ENCODE measurements at regions not wholly inside any gene's neighbourhood (a gene's known extent, or its start where the extent isn't known, plus 50 kb on each side); places are given as distances from the start of the nearest gene placed in this dataset.
"Not testable (repeated sequence)": the region's sequence is repeated elsewhere in the genome, so short reads cannot be mapped to it uniquely, and the experiment has no call there.

GRCh38 chr1:235059221-235059620, 69.4 kb downstream of the TOMM20 start:
- no peak for DNase-seq

DNA sequence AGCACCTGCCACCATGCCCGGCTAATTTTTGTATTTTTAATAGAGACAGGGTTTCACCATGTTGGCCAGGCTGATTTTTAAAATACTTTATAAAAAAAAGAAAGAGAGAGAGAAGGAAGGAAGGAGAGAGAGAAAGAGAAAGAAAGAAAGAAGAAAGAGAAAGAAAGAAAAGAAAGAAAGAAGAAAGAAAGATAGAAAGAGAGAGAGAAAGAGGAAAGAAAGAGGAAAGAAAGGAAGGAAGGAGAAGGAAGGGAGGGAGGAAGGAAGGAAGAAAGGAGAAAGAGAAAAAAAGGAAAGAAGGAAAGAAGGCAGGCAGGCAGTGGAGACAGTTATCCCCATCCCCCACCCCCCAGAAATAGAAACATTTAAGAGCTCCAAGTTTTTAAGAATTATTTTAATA, 69.9 kb downstream of the TOMM20 start:
- DNase-seq: no peak

DNA sequence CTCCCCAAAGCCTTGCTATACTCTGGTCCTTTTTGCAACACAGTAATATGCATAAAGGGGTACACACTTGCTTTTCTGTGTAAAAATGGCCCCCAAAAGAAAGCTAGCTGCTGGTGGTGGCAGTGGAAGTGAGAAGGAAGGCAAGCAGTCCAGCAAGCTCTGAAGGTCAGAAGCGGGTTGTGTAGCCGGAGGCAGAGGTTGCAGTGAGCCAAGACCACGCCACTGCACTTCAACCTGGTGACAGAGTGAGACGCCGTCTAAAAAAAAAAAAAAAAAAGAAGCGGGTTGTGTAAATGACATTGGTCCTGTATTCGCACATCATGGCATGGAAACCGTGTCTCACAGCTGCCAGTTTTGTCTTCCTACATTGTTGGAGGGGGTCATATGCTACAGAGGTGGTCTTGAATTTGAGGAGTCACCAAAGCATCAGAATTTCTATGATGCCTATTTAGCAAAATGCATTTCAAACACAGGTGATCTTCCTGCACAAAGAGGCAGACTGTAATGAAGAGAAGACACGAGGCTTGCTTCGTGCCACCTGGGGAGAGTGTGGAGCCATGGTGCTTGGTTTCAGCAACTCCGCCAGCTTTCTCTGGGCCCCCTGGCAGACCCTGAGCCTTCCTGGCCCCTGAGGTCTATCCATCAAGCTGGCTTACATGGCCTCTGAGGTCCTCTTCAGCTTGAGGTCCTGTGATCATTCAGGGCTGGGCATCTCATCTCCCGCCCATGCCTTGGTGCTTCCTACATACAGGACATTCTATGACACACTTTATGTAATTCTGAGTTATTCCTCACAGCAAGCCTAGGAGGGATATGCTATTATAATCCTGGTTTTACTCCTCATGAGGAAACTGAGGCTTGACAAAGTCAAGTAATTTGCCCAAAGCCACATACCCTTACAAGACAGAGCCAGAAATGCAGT, 71.0 kb downstream of the TOMM20 start:
- DNase-seq: no peak

DNA sequence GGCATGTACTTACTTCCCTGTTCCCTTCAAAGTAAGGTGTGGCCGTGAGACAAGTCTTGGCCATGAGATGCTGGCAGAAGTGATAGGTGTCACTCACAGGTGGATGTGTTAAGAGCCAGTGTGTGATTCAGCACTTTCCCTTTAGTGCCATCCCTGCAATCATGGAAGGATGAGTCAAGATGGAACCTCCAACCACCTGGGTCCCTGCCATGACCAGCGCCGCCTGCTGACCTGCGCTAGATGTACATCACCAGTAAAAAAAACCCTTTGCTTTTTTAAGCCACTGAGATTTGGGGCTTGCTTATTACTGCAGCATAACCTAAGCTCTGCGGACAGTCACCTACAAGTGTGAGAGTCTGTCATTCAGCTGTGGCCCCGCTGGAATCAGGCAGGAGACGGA, 71.7 kb downstream of the TOMM20 start:
- no peak for DNase-seq

- DNase-seq: no peak
These were observed 73.7 kb downstream of the TOMM20 start for GRCh38 chr1:235054936-235055335.

GRCh38 chr1:235054466-235054865, 74.2 kb downstream of the TOMM20 start:
- DNase-seq: no peak

DNA sequence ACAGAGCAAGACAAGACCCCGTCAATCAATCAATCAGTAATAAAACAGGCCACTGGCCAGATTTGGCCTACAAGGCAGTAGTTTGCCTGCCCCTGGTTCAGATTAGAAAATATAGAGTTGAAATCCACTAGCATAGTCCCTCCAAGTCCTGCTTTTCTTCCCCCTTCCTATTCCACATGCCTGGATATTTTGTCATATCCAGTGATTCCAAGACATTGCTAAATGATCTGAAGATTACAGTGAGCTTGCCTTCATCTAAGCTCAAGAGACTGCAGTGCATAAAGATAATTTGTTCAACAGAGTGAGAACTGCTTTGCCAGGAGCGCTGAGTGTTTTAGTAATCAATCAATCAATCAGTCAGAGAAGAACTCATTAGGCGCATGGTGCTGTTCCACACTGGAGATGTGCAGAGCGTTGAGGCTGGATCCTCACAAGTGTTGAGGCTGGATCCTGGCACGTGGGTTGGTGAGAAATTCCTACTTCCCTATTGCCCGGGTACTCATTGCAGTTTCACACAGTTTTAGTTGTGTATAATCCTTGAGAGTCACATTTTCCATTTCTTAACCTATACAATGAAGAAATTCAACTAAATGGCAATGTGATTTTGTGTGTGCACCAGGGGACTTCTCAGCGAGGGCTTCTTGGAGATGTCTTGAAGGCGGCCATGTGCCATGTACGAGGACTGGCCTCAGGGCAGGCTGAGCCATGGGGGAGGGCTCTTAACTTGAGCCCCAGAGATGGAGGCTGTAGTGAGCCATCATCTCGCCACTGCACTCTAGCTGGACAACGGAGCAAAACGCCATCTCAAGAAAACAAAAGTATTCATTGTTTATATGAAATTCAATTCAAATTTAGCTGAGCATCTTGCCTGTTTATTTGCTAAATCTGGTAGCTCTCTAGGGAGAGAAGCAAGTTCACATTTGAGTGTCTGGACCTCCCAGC, 76.3 kb downstream of the TOMM20 start:
- DNase-seq: no peak

DNA sequence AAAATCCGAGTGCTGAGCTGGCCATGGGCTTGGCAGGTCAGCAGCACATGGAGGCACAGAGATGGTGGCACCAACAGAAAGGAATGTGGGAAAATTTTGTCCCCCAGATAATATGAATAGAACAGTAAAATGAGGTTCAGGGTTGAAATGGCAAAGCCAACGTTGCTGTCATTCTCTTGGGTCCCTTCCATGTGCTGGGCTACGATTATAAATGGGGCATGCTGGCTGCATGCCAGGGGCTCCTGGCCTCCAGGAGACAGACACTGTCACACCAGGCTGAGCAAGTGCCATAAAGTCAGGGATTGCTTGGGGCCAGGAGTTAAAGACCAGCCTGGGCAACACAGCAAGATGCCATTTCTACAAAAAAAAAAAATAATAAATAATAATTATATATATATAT, 77.1 kb downstream of the TOMM20 start:
- DNase-seq: no peak

DNA sequence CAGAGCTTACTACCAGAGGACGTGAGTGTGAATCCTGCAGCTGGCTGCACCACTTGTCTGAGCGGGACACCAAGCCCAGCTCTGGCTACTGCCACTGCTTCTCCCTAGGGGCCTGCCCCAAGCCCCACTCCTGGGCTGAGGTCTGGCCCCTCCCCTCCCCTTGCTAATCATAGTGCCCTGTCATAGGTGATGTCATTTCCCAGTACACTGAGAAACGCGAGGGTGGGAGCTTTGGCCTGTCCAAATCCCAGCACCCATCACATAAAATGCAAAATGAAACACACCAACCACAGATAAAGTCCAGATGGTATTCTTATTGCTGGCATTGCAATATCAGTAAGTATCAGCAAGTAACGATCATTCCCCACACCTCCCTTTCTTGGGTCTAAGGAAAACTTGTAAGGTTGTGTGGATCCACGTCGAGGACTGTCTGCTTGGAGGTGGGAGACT, 77.7 kb downstream of the TOMM20 start:
- DNase-seq: no peak

- not testable (repeated sequence) for DNase-seq
These were observed 78.8 kb downstream of the TOMM20 start for GRCh38 chr1:235049716-235050378.

DNA sequence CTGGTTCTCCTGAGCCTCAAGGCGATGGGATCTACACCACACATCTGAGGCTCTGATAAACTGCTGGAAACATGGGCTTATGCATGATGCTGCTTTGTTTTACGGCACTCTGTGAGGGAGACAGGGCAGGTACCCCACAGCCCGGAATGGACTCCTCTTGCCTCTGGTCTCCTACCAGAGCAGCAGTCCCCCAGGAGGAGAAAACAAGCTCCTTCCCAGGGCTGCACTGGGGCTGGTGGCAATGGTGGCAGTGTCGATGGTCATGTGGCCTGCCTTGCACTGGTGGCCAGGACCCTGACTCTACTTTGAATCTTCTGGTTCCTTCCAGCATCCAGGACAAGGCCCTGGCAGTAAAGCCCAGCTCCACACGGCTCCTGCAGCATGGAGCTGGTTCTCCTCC, 79.4 kb downstream of the TOMM20 start:
- DNase-seq: no peak

DNA sequence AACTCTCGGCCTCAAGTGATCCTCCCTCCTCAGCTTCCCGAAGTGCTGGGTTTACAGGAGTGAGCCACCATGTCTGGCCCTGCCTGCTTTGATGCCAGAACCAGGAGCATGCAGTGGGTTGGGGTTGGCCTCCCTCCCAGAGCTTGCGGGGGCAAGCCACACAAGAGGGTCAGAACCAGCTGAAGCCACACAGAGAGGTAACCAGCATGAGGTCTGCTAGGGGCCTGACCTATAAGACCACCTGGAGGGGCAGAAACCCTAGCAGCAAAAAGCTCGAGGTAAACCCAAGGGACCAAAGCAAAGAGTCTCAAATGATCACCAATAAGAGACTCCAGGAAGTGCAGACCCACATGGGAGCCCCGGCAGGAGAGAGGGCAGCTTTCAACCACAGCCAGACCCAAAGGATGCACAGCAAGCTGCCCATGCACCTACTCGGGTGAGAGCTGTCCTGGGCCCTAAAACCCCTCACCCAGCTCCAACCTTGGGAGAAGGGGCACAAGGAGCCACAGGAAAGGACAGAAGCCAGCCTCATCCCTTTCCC, 81.2 kb downstream of the TOMM20 start:
- no peak for DNase-seq

DNA sequence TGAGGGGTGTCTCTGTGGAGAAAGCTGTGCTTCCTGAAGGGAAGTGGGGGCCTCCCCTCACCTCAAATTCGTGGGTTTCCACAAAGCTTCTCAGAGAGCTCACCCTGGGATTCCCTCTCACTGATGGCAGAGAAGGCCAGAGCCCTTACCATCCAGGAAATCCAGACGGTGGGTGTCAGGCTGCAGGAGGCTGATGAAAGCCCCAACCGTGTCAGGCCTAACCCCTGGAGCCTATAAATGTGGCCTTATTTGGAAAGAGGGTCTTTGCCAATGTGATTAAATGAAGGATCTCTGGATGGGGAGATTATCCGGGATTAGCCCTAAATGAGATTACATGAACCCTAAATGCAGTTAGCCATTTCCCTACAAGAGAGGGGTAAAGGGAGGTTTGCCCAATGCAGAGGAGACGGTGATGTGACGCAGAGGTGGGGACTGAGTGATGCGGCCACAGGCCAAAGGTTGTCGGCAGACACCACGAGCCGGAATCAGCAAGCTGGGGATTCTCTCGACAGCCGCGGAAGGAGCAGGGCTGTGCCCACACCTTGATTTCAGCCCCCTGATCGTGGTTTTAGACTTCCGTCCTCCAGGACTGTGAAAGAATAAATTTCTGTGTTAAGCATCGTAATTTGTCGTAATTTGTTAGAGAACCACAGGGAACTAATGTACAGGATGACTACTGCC, 82.6 kb downstream of the TOMM20 start:
- no peak for DNase-seq

- no peak for DNase-seq
These were observed 83.5 kb downstream of the TOMM20 start for GRCh38 chr1:235045034-235045690.

DNA sequence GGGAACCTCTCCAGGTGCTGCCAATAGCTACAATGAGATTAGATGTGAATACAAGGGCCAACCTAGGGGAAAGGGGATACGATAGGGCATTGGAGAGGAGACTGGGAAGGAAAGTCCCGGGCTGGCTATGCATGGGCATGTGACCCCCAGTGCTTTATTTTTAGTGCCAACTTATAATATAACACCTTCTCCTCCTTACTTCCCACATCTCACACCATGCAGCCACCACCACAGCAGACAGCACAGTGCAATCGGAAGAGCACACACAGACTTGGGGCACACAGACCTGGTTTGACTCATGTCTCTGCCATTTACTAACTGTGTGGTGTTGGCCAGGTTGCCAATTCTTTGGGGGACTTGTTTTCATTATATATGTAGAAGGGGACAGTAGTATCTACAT, 85.4 kb downstream of the TOMM20 start:
- DNase-seq: no peak

DNA sequence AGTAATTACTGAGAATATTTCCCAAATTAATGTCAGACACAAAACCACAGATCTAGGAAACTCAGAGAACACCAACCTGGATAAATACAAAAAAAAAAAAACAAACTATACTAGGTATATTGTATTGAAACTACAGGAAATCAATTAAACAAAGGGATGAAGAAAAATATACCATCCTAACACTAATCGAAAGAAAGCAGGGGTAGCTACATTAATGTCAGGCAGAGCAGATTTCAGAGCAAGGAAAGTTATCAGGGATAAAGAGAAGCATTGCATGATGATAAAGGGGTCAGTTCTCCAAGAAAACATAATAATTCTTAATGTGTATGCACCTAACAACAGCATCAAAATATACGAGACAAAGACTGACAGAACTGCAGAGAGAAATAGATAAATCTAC, 89.9 kb downstream of the TOMM20 start:
- no peak for DNase-seq

DNA sequence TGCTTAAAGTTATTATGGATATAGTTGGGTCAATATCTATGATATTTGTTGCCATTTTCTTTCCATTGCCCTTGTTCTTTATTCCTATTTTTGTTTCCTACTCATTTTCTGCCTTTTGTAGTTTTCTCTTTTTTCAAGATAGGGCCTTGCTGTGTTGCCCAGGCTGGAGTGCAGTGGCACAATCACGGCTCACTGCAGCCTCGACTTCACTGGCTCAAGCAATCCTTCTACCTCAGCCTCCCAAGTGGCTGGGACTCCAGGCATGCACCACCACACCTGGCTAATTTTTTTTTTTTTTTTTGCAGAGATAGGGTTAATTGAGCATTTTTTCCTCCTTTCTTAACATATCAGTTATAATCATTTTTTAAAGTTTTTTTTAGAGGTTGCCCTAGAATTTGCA, 92.7 kb downstream of the TOMM20 start:
- no peak for DNase-seq

DNA sequence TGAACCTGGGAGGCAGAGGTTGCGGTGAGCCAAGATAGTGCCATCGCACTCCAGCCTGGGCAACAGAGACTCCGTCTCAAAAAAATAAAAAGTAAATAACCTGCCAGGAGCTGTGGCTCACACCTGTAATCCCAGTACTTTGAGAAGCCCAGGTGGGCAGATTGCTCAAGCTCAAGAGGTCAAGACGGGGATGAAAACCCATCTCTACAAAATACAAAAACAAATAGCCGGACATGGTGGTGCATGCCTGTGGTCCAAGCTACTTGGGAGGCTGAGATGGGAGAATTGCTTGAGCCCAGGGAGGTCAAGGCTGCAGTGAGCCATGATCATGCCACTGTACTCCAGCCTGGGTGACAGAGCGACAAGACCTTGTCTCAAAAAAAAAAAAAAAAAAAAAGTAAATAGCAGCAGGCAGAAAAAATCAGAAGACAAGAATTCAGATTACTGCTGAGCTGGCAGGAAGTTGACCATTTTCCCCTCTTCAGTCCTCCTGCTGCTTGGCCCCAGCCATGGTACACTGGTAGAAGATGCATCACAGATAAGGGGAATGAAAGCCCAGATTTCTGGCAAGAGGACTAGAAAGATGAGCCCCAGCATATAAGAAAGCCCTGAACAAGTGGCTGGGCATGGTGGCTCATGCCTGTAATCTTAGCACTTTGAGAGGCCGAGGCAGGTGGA, 97.6 kb downstream of the TOMM20 start:
- no peak for DNase-seq

- DNase-seq: no peak
These were observed 100.8 kb downstream of the TOMM20 start for GRCh38 chr1:235027862-235028250.

DNA sequence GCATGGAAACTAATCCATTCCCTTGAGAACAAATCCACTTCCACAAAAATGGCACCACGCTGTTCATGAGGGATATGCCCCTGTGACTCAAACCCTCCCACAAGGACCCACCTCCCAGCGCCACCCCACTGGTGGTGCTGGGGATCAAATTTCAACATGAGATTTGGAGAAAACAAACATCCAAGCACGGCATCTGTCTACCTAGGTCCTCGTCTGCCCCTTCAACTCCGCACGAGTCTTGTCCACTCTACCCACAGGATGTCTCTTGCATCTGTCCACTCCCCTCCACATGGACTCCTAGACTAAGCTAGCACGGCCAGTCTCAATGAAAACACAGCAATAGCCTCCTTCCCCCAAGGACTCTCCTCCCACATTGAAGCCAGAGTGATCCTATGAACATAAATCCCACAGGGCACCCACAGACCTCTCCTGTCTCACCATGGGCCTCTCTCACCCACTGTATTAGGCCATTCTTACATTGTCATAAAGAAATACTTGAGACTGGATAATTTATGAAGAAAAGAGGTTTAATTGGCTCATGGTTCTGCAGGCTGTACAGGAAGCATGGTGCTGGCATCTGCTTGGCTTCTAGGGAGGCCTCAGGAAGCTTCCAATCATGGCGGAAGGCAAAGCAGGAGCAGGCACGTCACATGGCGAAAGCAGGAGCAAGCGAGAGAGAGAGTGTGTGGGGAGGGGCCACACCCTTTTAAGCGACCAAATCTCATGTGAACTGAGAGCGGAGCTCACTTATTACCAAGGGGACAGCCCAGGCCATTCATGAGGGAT, 101.4 kb downstream of the TOMM20 start:
- no peak for DNase-seq

Measured in NCI-H526 treated with DMSO at 0.1 percent for 48 hours (cell line).